Ectodermal cell (in vitro differentiated cells): ENCODE measurements at regions not wholly inside any gene's neighbourhood (a gene's known extent, or its start where the extent isn't known, plus 50 kb on each side); places are given as distances from the start of the nearest gene placed in this dataset.

Experiments used
- H3K27ac ChIP-seq: 2 replicates; pipeline ENCODE4 v1.7.0; 2013; ENCODE audit warnings: mild to moderate bottlenecking, low read depth, low read length; ENCODE audit not compliant: insufficient read depth, poor library complexity, severe bottlenecking
- H3K27me3 ChIP-seq: 2 replicates; pipeline ENCODE4 v1.7.0; 2013; ENCODE audit warnings: mild to moderate bottlenecking, low read length; ENCODE audit not compliant: insufficient read depth, control insufficient read depth, poor library complexity, severe bottlenecking
- H3K36me3 ChIP-seq: one replicate; pipeline ENCODE4 v1.7.0; 2013; ENCODE audit warnings: low read length; ENCODE audit not compliant: control insufficient read depth, insufficient read depth
- H3K4me1 ChIP-seq: one replicate; pipeline ENCODE4 v1.7.0; 2013; ENCODE audit warnings: low read length; ENCODE audit not compliant: control insufficient read depth, insufficient read depth
- H3K4me3 ChIP-seq: 2 replicates; pipeline ENCODE4 v1.7.0; 2013; ENCODE audit warnings: low read depth, low read length, control low read depth; ENCODE audit not compliant: insufficient read depth
- H3K9me3 ChIP-seq: 2 replicates; pipeline ENCODE4 v1.7.0; 2013; ENCODE audit warnings: mild to moderate bottlenecking, low read length, moderate library complexity; ENCODE audit not compliant: control insufficient read depth
- WGBS, 2 experiments: methylation state at CpG; one replicate each; pipeline ENCODE4 v1.1.7; 2013; ENCODE audit warnings: missing lambda C conversion rate in 2 of 2; 5-methylcytosine and 5-hydroxymethylcytosine counted together

DNA sequence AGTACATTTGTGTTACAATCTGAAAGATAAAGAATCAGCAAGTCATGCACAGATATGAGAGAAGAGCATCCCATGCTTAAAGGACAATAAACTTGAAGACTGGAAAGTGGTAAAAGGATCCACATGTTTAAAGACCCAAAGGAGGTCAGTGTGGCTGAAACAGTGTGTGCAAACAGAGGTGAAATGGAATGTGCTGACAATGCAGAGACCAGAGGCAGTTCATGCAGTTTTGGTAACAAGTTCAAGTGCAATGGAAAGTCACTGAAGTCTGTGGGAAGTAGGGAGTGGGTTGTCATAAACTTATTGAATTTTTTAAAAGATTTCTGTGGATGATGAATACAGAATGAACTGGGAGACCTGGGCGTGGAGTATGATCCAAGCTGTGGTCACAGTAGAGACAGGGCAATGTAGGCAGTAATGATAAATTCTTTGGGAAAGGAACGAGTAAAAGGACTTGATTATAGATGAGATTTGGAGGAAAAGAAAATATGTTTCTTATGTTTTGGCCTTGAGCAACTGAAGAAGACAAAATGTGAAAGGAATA, 408.0 kb downstream of the HGF start:
- Histone ChIP-seq H3K36me3 (no peaks in the 10 kb centered on the region), H3K4me1 (no peaks in the 10 kb centered on the region), H3K9me3 (no peaks in the 10 kb centered on the region), H3K27ac (no peak overlapping the region), H3K27me3 (no peaks in the 10 kb centered on the region), H3K4me3 (no peak overlapping the region)
- 92 to 94% methylated on average over 2 of the region's 2 CpGs for WGBS, 2 experiments

DNA sequence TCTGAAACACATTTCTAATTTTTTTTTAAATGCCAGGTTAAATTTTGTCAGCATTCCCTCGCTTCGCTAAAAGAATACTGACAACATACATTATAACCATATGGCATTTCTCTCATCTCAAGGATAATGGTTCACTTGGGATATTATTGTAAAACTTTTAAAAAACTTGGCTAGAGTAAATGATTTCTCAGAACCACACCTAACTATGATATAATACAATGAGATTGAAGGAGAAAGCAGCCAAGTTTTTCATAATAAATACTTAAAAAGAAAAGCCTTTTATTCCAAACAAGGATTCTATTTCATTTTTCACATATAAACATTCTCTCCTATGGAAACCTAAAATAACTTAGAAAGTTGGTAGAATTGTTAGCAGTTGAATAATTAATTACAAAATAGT, 413.9 kb downstream of the HGF start:
- Histone ChIP-seq H3K9me3 (no peaks in the 10 kb centered on the region), H3K27ac (no peak overlapping the region), H3K4me3 (no peak overlapping the region), H3K36me3 (no peaks in the 10 kb centered on the region), H3K27me3 (no peaks in the 10 kb centered on the region), H3K4me1 (no peaks in the 10 kb centered on the region)
- WGBS, 2 experiments: 94 to 100% methylated on average over 2 of the region's 2 CpGs

- H3K27me3 ChIP-seq: no peaks in the 10 kb centered on the region
- no peak overlapping the region for H3K27ac ChIP-seq
- H3K9me3 ChIP-seq: no peaks in the 10 kb centered on the region
- WGBS, 2 experiments: 88% methylated on average over 5 of the region's 5 CpGs; no CpG with 5 or more reads in 1 of the 2 experiments
- H3K36me3 ChIP-seq: no peaks in the 10 kb centered on the region
- H3K4me3 ChIP-seq: no peak overlapping the region
- H3K4me1 ChIP-seq: no peaks in the 10 kb centered on the region
Measured at GRCh38 chr7:81349044-81349443, 420.8 kb downstream of the HGF start.

DNA sequence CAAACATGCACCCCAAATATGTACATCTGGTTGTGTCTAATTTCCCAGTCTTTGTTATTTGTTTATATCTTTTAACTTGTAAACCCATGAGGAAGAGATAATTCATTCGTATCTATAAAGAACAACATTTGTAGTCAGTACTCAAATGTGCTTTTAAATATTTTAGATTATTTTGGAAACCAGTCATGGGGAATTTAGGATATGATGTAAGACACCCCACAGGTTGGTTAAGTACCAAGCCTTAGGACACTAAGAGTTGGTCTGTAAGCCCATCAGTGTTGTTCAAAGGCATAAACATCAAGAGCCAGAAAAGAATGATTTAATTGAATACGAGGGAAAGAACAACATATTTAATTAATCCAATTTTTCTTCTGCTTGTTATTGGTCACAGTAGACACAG, 421.1 kb upstream of the SEMA3C start:
- no peaks in the 10 kb centered on the region for H3K9me3 ChIP-seq
- no peak overlapping the region for H3K4me3 ChIP-seq
- no peaks in the 10 kb centered on the region for H3K36me3 ChIP-seq
- H3K27ac ChIP-seq: no peak overlapping the region
- no peaks in the 10 kb centered on the region for H3K4me1 ChIP-seq
- H3K27me3 ChIP-seq: no peaks in the 10 kb centered on the region
- 100% methylated on average over 2 of the region's 2 CpGs; no CpG with 5 or more reads in 1 of the 2 experiments for WGBS, 2 experiments

GRCh38 chr7:81333536-81333935, 414.7 kb upstream of the SEMA3C start:
- no peak overlapping the region for H3K4me3 ChIP-seq
- H3K36me3 ChIP-seq: no peaks in the 10 kb centered on the region
- no peaks in the 10 kb centered on the region for H3K4me1 ChIP-seq
- 91 to 99% methylated on average over 13 of the region's 13 CpGs for WGBS, 2 experiments
- H3K9me3 ChIP-seq: no peaks in the 10 kb centered on the region
- no peak overlapping the region for H3K27ac ChIP-seq
- no peaks in the 10 kb centered on the region for H3K27me3 ChIP-seq

DNA sequence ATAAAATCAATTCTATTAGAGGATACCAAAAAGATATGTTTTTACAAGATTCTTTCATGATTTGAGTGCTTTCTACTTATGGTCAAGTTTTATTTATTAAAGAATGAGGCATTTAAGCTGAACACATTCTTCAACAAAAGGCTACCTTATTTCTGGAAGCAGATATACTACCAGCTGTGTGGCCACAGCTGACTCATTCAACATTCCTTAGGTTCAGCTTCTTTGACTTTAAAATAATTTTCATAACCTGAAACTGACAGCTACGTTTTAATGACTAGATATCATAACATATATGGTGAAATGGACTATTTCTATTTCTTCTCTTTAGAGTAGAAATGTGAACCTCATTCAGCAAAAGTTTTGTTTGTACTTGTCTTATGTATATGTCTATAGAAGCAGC, 414.2 kb upstream of the SEMA3C start:
- no peaks in the 10 kb centered on the region for H3K9me3 ChIP-seq
- H3K36me3 ChIP-seq: no peaks in the 10 kb centered on the region
- no peaks in the 10 kb centered on the region for H3K4me1 ChIP-seq
- no peak overlapping the region for H3K27ac ChIP-seq
- no peaks in the 10 kb centered on the region for H3K27me3 ChIP-seq
- WGBS, 2 experiments: no CpG with 5 or more reads among the region's 1 CpG
- no peak overlapping the region for H3K4me3 ChIP-seq

GRCh38 chr7:81331061-81332018, 412.5 kb upstream of the SEMA3C start:
- WGBS, 2 experiments: 80 to 100% methylated on average over 1 of the region's 1 CpG
- Histone ChIP-seq H3K27ac (no peak overlapping the region), H3K4me3 (no peak overlapping the region), H3K9me3 (no peaks in the 10 kb centered on the region), H3K4me1 (no peaks in the 10 kb centered on the region), H3K27me3 (no peaks in the 10 kb centered on the region), H3K36me3 (no peaks in the 10 kb centered on the region)

DNA sequence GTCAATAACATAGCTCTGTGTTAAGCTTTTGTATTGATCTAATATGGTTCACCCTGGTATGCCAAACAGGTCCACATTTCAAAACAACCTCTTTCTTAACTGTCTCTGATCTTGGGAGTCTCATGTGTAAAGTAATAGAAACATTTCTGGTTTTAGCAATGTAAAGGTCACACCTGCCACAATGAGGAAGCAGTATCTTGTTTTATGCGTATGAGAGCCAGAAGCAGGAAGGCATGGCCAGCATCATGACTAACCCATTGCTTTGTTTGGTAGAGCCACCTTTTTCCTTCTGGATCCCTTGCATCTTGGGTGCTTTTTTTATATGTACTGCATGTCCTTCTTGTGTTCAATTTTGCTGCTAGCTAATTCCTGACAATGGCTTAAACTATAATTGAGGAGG, 411.3 kb upstream of the SEMA3C start:
- Histone ChIP-seq H3K27me3 (no peaks in the 10 kb centered on the region), H3K27ac (no peak overlapping the region), H3K4me1 (no peaks in the 10 kb centered on the region), H3K9me3 (no peaks in the 10 kb centered on the region), H3K4me3 (no peak overlapping the region), H3K36me3 (no peaks in the 10 kb centered on the region)
- 94 to 96% methylated on average over 1 of the region's 1 CpG for WGBS, 2 experiments

DNA sequence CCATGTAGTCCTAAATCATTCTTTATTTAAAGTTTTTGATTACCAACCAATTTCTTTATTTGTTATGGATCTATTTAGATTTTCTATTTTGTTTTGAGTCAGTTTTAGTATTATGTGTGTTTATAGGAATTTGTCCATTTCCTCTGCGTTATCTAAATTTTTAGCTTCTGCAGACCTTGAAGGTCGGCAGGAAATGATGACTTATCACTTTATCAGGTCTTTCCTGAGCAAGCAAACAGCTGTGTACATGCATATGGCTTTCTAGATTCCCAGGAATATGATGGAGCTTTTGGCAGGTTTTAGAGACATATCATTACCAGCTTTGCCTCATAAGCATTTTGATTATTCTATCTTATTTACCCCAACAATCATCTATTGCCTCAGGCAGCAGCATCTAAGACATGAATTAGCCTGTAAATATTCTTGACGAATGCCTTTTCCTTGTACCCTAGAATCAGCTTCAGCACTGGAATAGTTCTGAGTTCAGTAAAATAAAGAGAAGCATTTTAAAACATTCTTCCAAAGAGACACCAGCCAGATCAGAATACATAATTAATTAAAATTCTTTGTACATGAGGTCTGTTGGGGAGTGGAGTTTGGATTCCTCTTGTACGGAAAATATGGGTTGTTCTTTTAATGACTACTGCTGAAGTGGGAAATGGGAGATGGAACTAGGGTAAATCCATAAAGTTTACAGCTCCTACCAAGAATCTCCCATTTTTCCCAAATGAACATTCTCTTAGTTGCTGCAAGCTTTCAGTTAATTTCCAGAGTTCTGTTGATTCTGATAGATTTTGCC, 408.8 kb upstream of the SEMA3C start:
- Histone ChIP-seq H3K9me3 (no peaks in the 10 kb centered on the region), H3K27me3 (no peaks in the 10 kb centered on the region), H3K27ac (no peak overlapping the region), H3K4me3 (no peak overlapping the region), H3K36me3 (no peaks in the 10 kb centered on the region), H3K4me1 (no peaks in the 10 kb centered on the region)
- WGBS, 2 experiments: 94 to 98% methylated on average over 3 to 4 of the region's 4 CpGs

- H3K27me3 ChIP-seq: no peaks in the 10 kb centered on the region
- H3K4me1 ChIP-seq: no peaks in the 10 kb centered on the region
- H3K36me3 ChIP-seq: no peaks in the 10 kb centered on the region
- H3K27ac ChIP-seq: no peak overlapping the region
- WGBS, 2 experiments: 87 to 97% methylated on average over 1 of the region's 1 CpG
- no peaks in the 10 kb centered on the region for H3K9me3 ChIP-seq
- no peak overlapping the region for H3K4me3 ChIP-seq
Measured at GRCh38 chr7:81321949-81322348, 403.1 kb upstream of the SEMA3C start.
